ENCODE measurements at regions not wholly inside any gene's neighbourhood (a gene's known extent, or its start where the extent isn't known, plus 50 kb on each side); places are given as distances from the start of the nearest gene placed in this dataset.

GRCh38 chr14:100466111-100466856 lies 120.9 kb downstream of the BEGAIN start:
- Histone ChIP-seq H4K91ac (replicated peaks; ENCODE audit: insufficient read length, low read length) (peak overlapping the region; percentile 45), H2BK5ac (ENCODE audit: low read depth, low read length) (0 out of 2 replicates have a peak overlapping the region, but pooled peaks have one; percentile 54), H3K4me1 (replicated peaks in 1 of 4; ENCODE audit: control insufficient read depth in 3 of 4, insufficient read depth in 4 of 4, low read length in 3 of 4) (peaks cover 3 to 12% (median 6%) of the 10 kb centered on the region in 4 experiments), H3K9me3 (ENCODE audit: insufficient read depth in 2 of 2, low read depth in 1 of 2, low read length in 1 of 2) (no peaks in the 10 kb centered on the region), H3K18ac (ENCODE audit: extremely low read depth, low read length) (peak overlapping the region; percentile 17; the same call in 1 of the 2 replicates), H2AK5ac (ENCODE audit: low read depth, low read length) (peak overlapping the region; percentile 92; the same call in 1 of the 2 replicates), H3K27ac (ENCODE audit: low read depth, low read length) (no peak overlapping the region), H3K4me3 (ENCODE audit: extremely low read depth in 1 of 4, insufficient read depth in 2 of 4, low read depth in 3 of 4, low read length in 4 of 4) (no peak overlapping the region), H3K79me2 (ENCODE audit: control insufficient read depth in 1 of 2, insufficient read depth in 2 of 2, low read length in 2 of 2) (no peaks in the 10 kb centered on the region), H3K27me3 (replicated peaks in 1 of 4; ENCODE audit: control insufficient read depth in 3 of 4, extremely low read depth in 1 of 4, insufficient read depth in 3 of 4, low read length in 3 of 4) (no peaks in the 10 kb centered on the region), H3K4ac (replicated peaks; ENCODE audit: insufficient read length, low read depth, low read length) (no peak overlapping the region), H3K4me2 (ENCODE audit: insufficient read depth in 1 of 2, low read depth in 2 of 2, low read length in 2 of 2) (peak overlapping the region in 1 of 2 experiments; percentile 12; a peak in 1 of 4 replicates), H3K9ac (replicated peaks in 1 of 4; ENCODE audit: extremely low read depth in 1 of 4, low read depth in 3 of 4, low read length in 3 of 4) (no peak overlapping the region), H2BK12ac (ENCODE audit: low read depth, low read length) (peak overlapping the region; percentile 79; the same call in 1 of the 2 replicates), H3K56ac (replicated peaks; ENCODE audit: insufficient read length, low read depth, low read length) (no peak overlapping the region), H3K23me2 (ENCODE audit: low read depth, low read length) (peaks cover 3% of the 10 kb centered on the region; the same call in 1 of the 2 replicates), H2BK120ac (replicated peaks; ENCODE audit: low read depth, low read length) (peak overlapping the region; percentile 20), H3K23ac (ENCODE audit: insufficient read length) (no peak overlapping the region), H3K36me3 (ENCODE audit: control insufficient read depth in 2 of 4, insufficient read depth in 4 of 4, low read length in 3 of 4) (no peaks in the 10 kb centered on the region), H3K14ac (ENCODE audit: insufficient read length) (no peak overlapping the region), H4K8ac (ENCODE audit: extremely low read depth, insufficient read depth, low read length) (no peak overlapping the region; the same call in 1 of the 2 replicates), H2BK15ac (ENCODE audit: low read length) (peak overlapping the region; percentile 83; the same call in 1 of the 2 replicates), H2BK20ac (ENCODE audit: low read length) (peak overlapping the region; percentile 69; the same call in 1 of the 2 replicates), H3K79me1 (ENCODE audit: low read depth, low read length) (no peaks in the 10 kb centered on the region), H2AFZ (ENCODE audit: low read length) (no peak overlapping the region), H4K20me1 (replicated peaks in 1 of 2; ENCODE audit: control insufficient read depth in 1 of 2, insufficient read depth in 2 of 2, low read length in 2 of 2) (peaks cover 0 to 2% of the 10 kb centered on the region in 2 experiments), H4K5ac (ENCODE audit: insufficient read length, low read depth, low read length) (no peak overlapping the region)
- ChIA-PET CTCF (ENCODE audit: partially characterized antibody) (interaction anchor here (0.6 to 3.8 kb wide), 16 partner anchors 12 to 187 kb away, joined by 3 to 39 read pairs (median 4); no protein-coding TSS in a partner anchor), POLR2A (ENCODE audit: partially characterized antibody) (interaction anchor here (1.0 kb wide), 1 partner anchor 88 kb away, joined by 3 read pairs; no protein-coding TSS in a partner anchor)
- 57% methylated on average over 8 of the region's 9 CpGs; no CpG with 5 or more reads in 1 of the 2 experiments for WGBS, 2 experiments (ENCODE audit: extremely low coverage in 1 of 2, insufficient coverage in 1 of 2, insufficient read length in 1 of 2, insufficient replicate concordance in 2 of 2, low coverage in 1 of 2, low lambda C conversion rate in 2 of 2, missing lambda C conversion rate in 1 of 2)
- peak; percentile 52 for FAIRE-seq
- peak in 1 of 2 experiments; percentile 69 for DNase-seq (ENCODE audit: low read depth in 1 of 2, low spot score in 2 of 2)
- TF ChIP-seq KDM1A (IDR thresholded peaks at IDR 0.05; ENCODE audit: borderline replicate concordance, low read length), result peak; percentile 74; the same call in 1 of the 2 replicates
- peak; percentile 22 to 53; a peak in 3 of 4 replicates for TF ChIP-seq RAD21 (IDR thresholded peaks at IDR 0.05 in 1 of 2, conservative IDR thresholded peaks at IDR 0.05 in 1 of 2; ENCODE audit: low read depth in 2 of 2, low read length in 2 of 2)
- TF ChIP-seq YY1 (IDR thresholded peaks at IDR 0.05; ENCODE audit: low read depth, low read length), result peak; percentile 87
- TF ChIP-seq RXRA (IDR thresholded peaks at IDR 0.05; ENCODE audit: insufficient read depth, low read depth, low read length), result no peak
- peak; percentile 88 for TF ChIP-seq MAX (IDR thresholded peaks at IDR 0.05)
- no peak for TF ChIP-seq ZNF274 (IDR thresholded peaks at IDR 0.05; ENCODE audit: borderline replicate concordance, extremely low read depth, low read length)
- TF ChIP-seq SIN3A (conservative IDR thresholded peaks at IDR 0.05 in 1 of 2, IDR thresholded peaks at IDR 0.05 in 1 of 2; ENCODE audit: low read depth in 1 of 2, low read length in 2 of 2), result peak in 1 of 2 experiments; percentile 45; a peak in 1 of 4 replicates
- no peak for TF ChIP-seq CEBPB (IDR thresholded peaks at IDR 0.05; ENCODE audit: low read depth, low read length)

Data from H1 (cell line).